ENCODE measurements at regions not wholly inside any gene's neighbourhood (a gene's known extent, or its start where the extent isn't known, plus 50 kb on each side); places are given as distances from the start of the nearest gene placed in this dataset.

- TF ChIP-seq CTCF (IDR thresholded peaks at IDR 0.05), result no peak
- TF ChIP-seq ZFX (IDR thresholded peaks at IDR 0.05; ENCODE audit: borderline replicate concordance), result no peak
Measured at GRCh38 chr3:103684904-103685303, 1250.1 kb downstream of the ZPLD1 start.

Data from 22Rv1 (cell line).